ENCODE measurements at regions not wholly inside any gene's neighbourhood (a gene's known extent, or its start where the extent isn't known, plus 50 kb on each side); places are given as distances from the start of the nearest gene placed in this dataset.

GRCh38 chr1:216888731-216889130, 165.5 kb upstream of the ESRRG start:
- Histone ChIP-seq H3K27me3 (ENCODE audit: control insufficient read depth, low read length) (no peaks in the 10 kb centered on the region), H3K79me2 (ENCODE audit: control insufficient read depth, low read length) (no peaks in the 10 kb centered on the region), H3K9me2 (replicated peaks; ENCODE audit: control insufficient read depth, low read length) (no peaks in the 10 kb centered on the region), H3K9me3 (ENCODE audit: control insufficient read depth, insufficient read depth, low read length) (no peaks in the 10 kb centered on the region), H3K36me3 (ENCODE audit: control insufficient read depth, low read length) (no peaks in the 10 kb centered on the region), H3K27ac (ENCODE audit: low read depth, low read length) (no peak overlapping the region), H4K20me1 (ENCODE audit: control insufficient read depth, insufficient read depth, low read depth, low read length) (no peaks in the 10 kb centered on the region), H3K4me3 (ENCODE audit: low read length) (no peak overlapping the region), H3K4me1 (ENCODE audit: control insufficient read depth, low read length) (no peaks in the 10 kb centered on the region), H3K4me2 (ENCODE audit: low read length) (no peak overlapping the region), H3F3A (ENCODE audit: control insufficient read depth, insufficient read depth) (no peaks in the 10 kb centered on the region)
- TF ChIP-seq CTCF (IDR thresholded peaks at IDR 0.05; ENCODE audit: low read depth, low read length, poor library complexity, severe bottlenecking) (no peak), EZH2phosphoT487 (IDR thresholded peaks at IDR 0.05; ENCODE audit: borderline replicate concordance, low read length) (no peak)

GRCh38 chr1:216887032-216887431, 163.8 kb upstream of the ESRRG start:
- no peak overlapping the region for H3K4me2 ChIP-seq (ENCODE audit: low read length)
- H3K36me3 ChIP-seq (ENCODE audit: control insufficient read depth, low read length) = no peaks in the 10 kb centered on the region
- no peak overlapping the region for H3K27ac ChIP-seq (ENCODE audit: low read depth, low read length)
- no peaks in the 10 kb centered on the region for H3K4me1 ChIP-seq (ENCODE audit: control insufficient read depth, low read length)
- H3K27me3 ChIP-seq (ENCODE audit: control insufficient read depth, low read length) = no peaks in the 10 kb centered on the region
- no peaks in the 10 kb centered on the region for H3K9me3 ChIP-seq (ENCODE audit: control insufficient read depth, insufficient read depth, low read length)
- no peaks in the 10 kb centered on the region for H4K20me1 ChIP-seq (ENCODE audit: control insufficient read depth, insufficient read depth, low read depth, low read length)
- no peaks in the 10 kb centered on the region for H3K9me2 ChIP-seq (replicated peaks; ENCODE audit: control insufficient read depth, low read length)
- TF ChIP-seq CTCF (IDR thresholded peaks at IDR 0.05; ENCODE audit: low read depth, low read length, poor library complexity, severe bottlenecking) = no peak
- no peak for TF ChIP-seq EZH2phosphoT487 (IDR thresholded peaks at IDR 0.05; ENCODE audit: borderline replicate concordance, low read length)
- H3F3A ChIP-seq (ENCODE audit: control insufficient read depth, insufficient read depth) = no peaks in the 10 kb centered on the region
- no peaks in the 10 kb centered on the region for H3K79me2 ChIP-seq (ENCODE audit: control insufficient read depth, low read length)
- no peak overlapping the region for H3K4me3 ChIP-seq (ENCODE audit: low read length)

GRCh38 chr1:216884614-216885229, 161.5 kb upstream of the ESRRG start:
- H3K36me3 ChIP-seq (ENCODE audit: control insufficient read depth, low read length) = no peaks in the 10 kb centered on the region
- no peak overlapping the region for H3K4me2 ChIP-seq (ENCODE audit: low read length)
- H3K27ac ChIP-seq (ENCODE audit: low read depth, low read length) = no peak overlapping the region
- TF ChIP-seq EZH2phosphoT487 (IDR thresholded peaks at IDR 0.05; ENCODE audit: borderline replicate concordance, low read length) (no peak), CTCF (IDR thresholded peaks at IDR 0.05; ENCODE audit: low read depth, low read length, poor library complexity, severe bottlenecking) (no peak)
- H3K9me3 ChIP-seq (ENCODE audit: control insufficient read depth, insufficient read depth, low read length) = no peaks in the 10 kb centered on the region
- H3K27me3 ChIP-seq (ENCODE audit: control insufficient read depth, low read length) = no peaks in the 10 kb centered on the region
- no peaks in the 10 kb centered on the region for H3K4me1 ChIP-seq (ENCODE audit: control insufficient read depth, low read length)
- H3K4me3 ChIP-seq (ENCODE audit: low read length) = no peak overlapping the region
- H3K79me2 ChIP-seq (ENCODE audit: control insufficient read depth, low read length) = no peaks in the 10 kb centered on the region
- H3K9me2 ChIP-seq (replicated peaks; ENCODE audit: control insufficient read depth, low read length) = no peaks in the 10 kb centered on the region
- no peaks in the 10 kb centered on the region for H4K20me1 ChIP-seq (ENCODE audit: control insufficient read depth, insufficient read depth, low read depth, low read length)
- H3F3A ChIP-seq (ENCODE audit: control insufficient read depth, insufficient read depth) = no peaks in the 10 kb centered on the region

Data from DOHH2 (cell line).